ENCODE measurements at regions not wholly inside any gene's neighbourhood (a gene's known extent, or its start where the extent isn't known, plus 50 kb on each side); places are given as distances from the start of the nearest gene placed in this dataset.

DNA sequence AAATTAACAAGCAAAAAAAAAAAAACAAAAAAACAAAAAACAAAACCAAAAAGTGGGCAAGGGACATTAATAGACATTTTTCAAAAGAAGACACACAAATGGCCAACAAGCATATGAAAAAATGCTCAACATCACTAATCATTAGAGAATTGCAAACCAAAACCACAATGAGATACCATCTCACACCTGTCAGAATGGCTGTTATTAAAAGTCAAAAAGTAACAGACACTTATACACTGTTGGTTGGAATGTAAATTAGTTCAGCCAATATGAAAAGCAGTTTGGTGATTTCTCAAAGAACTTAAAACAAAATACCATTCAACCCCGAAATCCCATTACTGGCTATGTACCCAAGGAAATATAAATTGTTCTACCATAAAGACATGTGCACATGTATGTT is 222.4 kb upstream of the CD96 start:
- no peak overlapping the region for H3K27ac ChIP-seq
- H3K4me3 ChIP-seq, result no peak overlapping the region
- H3K27me3 ChIP-seq (replicated peaks), result no peaks in the 10 kb centered on the region
- no peaks in the 10 kb centered on the region for H3K36me3 ChIP-seq
- DNase-seq (ENCODE audit: low read depth in 1 of 2, low spot score in 2 of 2), result no peak
- no peaks in the 10 kb centered on the region for H3K4me1 ChIP-seq (replicated peaks)
- no peaks in the 10 kb centered on the region for H3K9me3 ChIP-seq (replicated peaks)

DNA sequence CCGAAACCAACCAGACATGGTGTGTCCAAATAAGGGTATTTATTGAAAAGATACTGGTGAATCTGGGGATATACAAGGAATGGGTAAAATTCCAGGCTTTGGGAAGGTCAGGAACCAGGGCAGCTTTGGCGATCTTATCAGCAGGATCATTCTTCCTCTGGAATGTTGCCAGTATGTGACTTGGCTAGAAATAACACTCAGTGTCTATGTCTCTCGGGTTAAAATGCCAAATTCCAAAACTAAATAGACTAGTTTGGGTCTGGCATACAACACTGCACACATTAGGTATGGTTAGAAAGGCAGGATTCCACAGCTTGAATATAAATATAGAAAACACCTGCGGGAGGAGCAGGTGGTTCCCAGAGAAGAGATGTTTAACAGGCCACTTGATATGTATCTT is 220.2 kb upstream of the CD96 start:
- no peaks in the 10 kb centered on the region for H3K9me3 ChIP-seq (replicated peaks)
- no peaks in the 10 kb centered on the region for H3K36me3 ChIP-seq
- no peak for DNase-seq (ENCODE audit: low read depth in 1 of 2, low spot score in 2 of 2)
- H3K4me3 ChIP-seq, result no peak overlapping the region
- H3K27ac ChIP-seq, result no peak overlapping the region
- no peaks in the 10 kb centered on the region for H3K27me3 ChIP-seq (replicated peaks)
- H3K4me1 ChIP-seq (replicated peaks), result no peaks in the 10 kb centered on the region

DNA sequence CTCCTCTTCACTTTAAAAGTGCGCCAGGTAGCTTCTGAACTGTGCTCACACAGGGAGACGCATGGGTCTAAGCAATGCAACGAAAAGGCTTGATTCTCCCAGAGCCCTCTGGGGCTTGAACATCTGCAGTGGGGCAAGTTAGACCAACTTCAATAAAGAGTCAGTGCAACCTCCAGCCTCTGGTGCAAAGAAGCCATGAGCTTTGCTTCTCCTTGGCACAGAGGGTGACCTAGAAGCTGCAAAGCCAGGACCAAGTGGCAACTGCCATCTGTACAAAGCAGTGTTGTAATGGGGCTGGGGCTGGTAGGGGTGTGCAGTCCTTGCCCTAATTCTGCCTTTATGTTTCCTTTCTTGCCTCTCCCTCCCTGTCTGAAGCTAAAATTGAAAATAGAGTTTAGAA is 219.0 kb upstream of the CD96 start:
- Histone ChIP-seq H3K4me3 (no peak overlapping the region), H3K4me1 (replicated peaks) (no peaks in the 10 kb centered on the region), H3K36me3 (no peaks in the 10 kb centered on the region), H3K9me3 (replicated peaks) (no peaks in the 10 kb centered on the region), H3K27me3 (replicated peaks) (no peaks in the 10 kb centered on the region), H3K27ac (no peak overlapping the region)
- DNase-seq (ENCODE audit: low read depth in 1 of 2, low spot score in 2 of 2), result no peak

DNA sequence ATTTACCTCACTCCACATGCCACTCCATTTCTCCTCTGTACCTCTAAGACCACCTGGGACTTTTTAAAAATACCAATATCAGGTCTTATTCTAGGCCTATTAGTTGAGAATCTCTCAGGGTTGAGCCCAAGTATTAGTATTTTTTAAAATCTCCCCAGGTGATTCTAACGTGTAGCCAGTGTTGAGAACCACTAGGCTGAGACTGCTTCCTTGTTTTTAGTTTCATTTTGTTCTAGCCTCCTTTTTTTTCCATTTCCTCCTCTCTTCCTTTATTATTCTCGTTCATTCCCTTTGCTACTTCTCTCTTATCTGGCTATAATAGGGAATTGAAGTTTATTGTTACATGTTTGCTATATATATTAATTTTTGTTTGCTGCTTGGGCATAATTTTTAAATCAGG is 217.8 kb upstream of the CD96 start:
- no peaks in the 10 kb centered on the region for H3K36me3 ChIP-seq
- H3K27me3 ChIP-seq (replicated peaks), result no peaks in the 10 kb centered on the region
- no peaks in the 10 kb centered on the region for H3K9me3 ChIP-seq (replicated peaks)
- DNase-seq (ENCODE audit: low read depth in 1 of 2, low spot score in 2 of 2), result no peak
- no peak overlapping the region for H3K27ac ChIP-seq
- H3K4me3 ChIP-seq, result no peak overlapping the region
- no peaks in the 10 kb centered on the region for H3K4me1 ChIP-seq (replicated peaks)

DNA sequence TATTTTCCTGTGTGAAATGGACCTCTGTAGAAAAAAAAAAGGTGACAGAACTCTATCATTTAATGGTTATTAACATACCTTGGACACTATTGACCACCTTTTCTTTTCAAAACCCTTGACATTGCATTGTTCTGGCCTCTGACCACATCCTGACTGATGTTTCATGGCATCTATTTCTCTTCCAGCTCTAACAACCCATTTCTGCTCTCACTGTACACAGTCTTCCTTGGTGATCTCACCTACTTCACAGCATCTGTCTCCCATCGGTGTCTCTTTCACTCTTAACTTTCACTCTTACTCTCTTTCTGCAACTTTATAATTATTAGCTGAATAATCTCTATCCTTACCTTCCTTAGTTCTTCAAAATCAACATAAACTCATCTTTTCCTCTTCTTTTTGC is 217.4 kb upstream of the CD96 start:
- Histone ChIP-seq H3K9me3 (replicated peaks) (no peaks in the 10 kb centered on the region), H3K27me3 (replicated peaks) (no peaks in the 10 kb centered on the region), H3K27ac (no peak overlapping the region), H3K36me3 (no peaks in the 10 kb centered on the region), H3K4me3 (no peak overlapping the region), H3K4me1 (replicated peaks) (no peaks in the 10 kb centered on the region)
- DNase-seq (ENCODE audit: low read depth in 1 of 2, low spot score in 2 of 2), result no peak

DNA sequence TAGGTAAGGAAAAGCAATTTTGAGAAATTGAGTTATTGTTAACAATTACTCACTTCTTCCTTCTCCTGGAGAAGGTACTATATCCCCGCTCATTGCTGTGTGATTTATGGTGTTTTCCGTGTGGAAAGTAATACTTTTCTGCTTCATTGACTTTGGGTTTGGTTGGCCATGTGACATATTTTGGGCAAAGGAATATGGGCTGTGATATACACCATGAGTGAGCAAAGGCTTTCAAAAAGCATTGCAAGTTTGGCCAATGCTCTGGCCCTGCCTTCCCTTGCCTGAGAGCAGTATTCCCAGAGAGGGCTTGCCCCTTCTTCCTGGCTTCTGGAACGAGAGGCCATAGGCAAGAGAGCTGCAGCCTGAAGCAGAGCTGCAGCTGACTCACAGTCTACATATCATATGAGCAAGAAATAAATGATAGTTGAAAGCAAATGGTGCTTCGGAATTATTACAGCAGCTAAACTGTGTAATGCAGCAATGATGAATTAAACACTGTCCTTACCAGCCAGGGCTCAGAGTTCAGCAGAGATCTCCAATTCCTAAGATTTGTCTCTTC is 216.8 kb upstream of the CD96 start:
- DNase-seq (ENCODE audit: low read depth in 1 of 2, low spot score in 2 of 2), result no peak
- H3K27ac ChIP-seq, result no peak overlapping the region

DNA sequence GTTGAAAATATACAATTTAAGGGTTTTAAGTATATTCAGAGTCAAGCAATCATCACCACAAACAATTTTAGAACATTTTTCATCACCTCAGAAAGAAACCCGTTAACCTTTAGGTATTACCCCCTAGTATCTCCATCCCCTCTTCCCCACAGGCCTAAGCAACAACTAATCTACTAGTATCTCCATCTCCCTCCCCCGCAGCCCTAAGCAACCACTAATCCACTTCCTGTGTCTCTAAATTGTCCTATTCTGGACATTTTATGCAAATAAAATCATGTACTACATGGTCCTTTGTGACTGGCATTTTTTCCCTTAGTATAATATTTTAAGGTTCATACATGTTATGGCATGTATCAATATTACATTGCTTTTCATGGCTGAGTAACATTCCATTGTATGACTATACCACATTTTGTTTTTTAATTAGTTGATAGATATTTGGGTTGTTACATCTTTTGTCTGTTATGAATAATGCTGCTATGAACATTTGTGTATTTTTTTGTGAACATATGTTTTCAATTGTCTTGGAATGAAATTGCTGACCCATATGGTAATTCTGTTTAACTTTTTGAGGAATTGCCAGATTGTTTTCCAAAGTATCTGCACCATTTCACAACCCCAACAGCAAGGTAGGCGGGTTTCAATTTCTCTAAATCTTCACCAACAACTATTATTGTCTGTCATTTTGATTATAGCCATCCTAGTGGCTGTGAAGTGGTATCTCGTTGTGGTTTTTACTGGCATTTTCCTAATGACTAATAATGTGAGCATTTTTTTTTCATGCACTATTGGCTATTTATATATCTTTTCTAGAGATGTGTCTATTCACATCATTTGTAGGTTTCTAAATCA is 215.6 kb upstream of the CD96 start:
- no peaks in the 10 kb centered on the region for H3K27me3 ChIP-seq (replicated peaks)
- no peaks in the 10 kb centered on the region for H3K4me1 ChIP-seq (replicated peaks)
- DNase-seq (ENCODE audit: low read depth in 1 of 2, low spot score in 2 of 2), result no peak
- H3K9me3 ChIP-seq (replicated peaks), result no peaks in the 10 kb centered on the region
- H3K4me3 ChIP-seq, result no peak overlapping the region
- H3K27ac ChIP-seq, result no peak overlapping the region
- no peaks in the 10 kb centered on the region for H3K36me3 ChIP-seq

More for the DNA sequence above, 216.8 kb upstream of the CD96 start:
- H3K27me3 ChIP-seq (replicated peaks), result no peaks in the 10 kb centered on the region
- no peak overlapping the region for H3K4me3 ChIP-seq
- H3K36me3 ChIP-seq, result no peaks in the 10 kb centered on the region
- H3K4me1 ChIP-seq (replicated peaks), result no peaks in the 10 kb centered on the region
- H3K9me3 ChIP-seq (replicated peaks), result no peaks in the 10 kb centered on the region

DNA sequence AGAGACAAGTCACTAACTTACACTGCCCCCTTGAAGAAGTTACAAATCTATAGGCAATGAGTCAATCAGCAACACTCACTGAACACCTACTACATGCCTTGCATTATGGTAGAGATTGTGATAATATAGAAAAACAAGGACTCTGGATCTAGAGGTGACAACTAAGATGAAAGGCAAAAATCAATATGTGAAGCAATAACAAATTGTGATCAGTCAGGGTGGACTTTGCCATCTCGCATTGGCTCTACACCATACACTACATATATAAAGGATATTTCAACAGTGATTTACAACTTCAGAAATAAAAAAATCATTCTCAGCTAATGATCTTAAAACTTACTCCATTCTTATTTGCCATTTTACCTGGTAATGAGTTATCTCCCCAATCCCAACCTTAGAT is 210.7 kb upstream of the CD96 start:
- no peaks in the 10 kb centered on the region for H3K36me3 ChIP-seq
- no peaks in the 10 kb centered on the region for H3K27me3 ChIP-seq (replicated peaks)
- H3K4me1 ChIP-seq (replicated peaks), result no peaks in the 10 kb centered on the region
- H3K9me3 ChIP-seq (replicated peaks), result no peaks in the 10 kb centered on the region
- no peak overlapping the region for H3K4me3 ChIP-seq
- no peak for DNase-seq (ENCODE audit: low read depth in 1 of 2, low spot score in 2 of 2)
- no peak overlapping the region for H3K27ac ChIP-seq

DNA sequence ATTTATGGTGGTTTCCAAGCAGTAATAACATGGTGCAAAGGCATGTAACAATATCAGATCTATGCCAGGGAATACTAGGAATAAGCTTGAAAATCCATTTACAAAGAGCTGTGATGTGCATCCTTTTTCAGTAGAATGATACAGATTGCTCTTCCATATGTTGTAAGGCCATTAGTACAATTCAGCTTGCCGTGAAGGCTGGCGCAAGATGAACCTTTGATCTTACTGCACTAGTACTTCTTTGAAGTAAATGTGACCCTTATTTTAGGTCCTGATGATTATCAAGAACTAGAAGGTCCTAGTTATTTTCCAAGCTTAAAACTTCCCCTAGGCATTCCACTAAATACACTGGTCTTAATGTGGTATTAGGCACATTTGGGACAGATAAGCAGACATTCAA is 210.1 kb upstream of the CD96 start:
- no peaks in the 10 kb centered on the region for H3K27me3 ChIP-seq (replicated peaks)
- H3K4me1 ChIP-seq (replicated peaks), result no peaks in the 10 kb centered on the region
- DNase-seq (ENCODE audit: low read depth in 1 of 2, low spot score in 2 of 2), result no peak
- H3K4me3 ChIP-seq, result no peak overlapping the region
- no peaks in the 10 kb centered on the region for H3K9me3 ChIP-seq (replicated peaks)
- no peak overlapping the region for H3K27ac ChIP-seq
- no peaks in the 10 kb centered on the region for H3K36me3 ChIP-seq

DNA sequence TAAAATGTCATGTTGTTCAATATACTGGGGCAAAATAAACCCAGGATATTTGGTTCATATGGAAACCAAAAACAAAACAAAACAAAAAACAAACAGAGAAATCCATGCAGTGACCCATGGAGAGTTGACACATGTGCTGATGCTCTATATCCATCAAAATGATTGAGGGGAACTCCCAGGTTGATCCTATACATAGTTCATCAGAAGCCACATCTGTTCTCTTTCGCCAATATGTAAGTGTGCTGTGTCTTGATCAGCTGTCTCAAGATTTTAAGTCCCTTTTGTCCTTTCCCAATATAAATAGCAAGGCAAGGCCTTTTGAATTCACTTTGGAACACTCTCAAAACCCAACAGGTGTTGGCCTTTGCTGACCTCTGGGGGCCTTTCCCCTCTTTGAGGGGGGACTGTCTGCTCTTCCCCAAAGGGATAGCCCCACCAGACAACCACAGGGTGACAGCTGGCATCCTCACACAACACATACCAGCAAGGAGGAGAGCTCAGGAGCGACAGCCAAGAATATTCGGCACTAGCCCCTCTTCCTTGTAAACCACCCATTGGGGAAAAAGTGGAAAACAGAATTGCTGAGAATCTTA is 209.4 kb upstream of the CD96 start:
- Histone ChIP-seq H3K4me1 (replicated peaks) (no peaks in the 10 kb centered on the region), H3K9me3 (replicated peaks) (no peaks in the 10 kb centered on the region), H3K27me3 (replicated peaks) (no peaks in the 10 kb centered on the region), H3K27ac (no peak overlapping the region), H3K36me3 (no peaks in the 10 kb centered on the region), H3K4me3 (no peak overlapping the region)
- DNase-seq (ENCODE audit: low read depth in 1 of 2, low spot score in 2 of 2), result no peak

DNA sequence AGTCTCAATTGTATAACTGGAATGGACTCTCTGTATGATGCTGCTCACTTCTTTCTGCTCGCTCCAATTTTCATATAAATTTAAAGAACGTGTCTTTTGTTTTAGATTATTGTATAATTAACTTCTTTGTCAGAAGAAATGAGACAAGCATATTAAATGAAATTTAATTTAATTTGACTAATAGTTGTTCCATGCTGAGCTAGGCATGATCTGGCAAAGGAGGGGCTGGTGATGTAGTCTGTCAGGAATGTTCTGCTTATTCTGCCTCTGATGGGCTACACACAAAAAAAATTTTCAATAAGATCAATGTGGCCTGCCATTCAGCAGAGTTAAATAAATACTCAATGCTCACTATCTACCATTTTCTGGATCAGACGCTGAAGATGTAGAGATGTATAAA is 208.4 kb upstream of the CD96 start:
- no peak overlapping the region for H3K27ac ChIP-seq

DNA sequence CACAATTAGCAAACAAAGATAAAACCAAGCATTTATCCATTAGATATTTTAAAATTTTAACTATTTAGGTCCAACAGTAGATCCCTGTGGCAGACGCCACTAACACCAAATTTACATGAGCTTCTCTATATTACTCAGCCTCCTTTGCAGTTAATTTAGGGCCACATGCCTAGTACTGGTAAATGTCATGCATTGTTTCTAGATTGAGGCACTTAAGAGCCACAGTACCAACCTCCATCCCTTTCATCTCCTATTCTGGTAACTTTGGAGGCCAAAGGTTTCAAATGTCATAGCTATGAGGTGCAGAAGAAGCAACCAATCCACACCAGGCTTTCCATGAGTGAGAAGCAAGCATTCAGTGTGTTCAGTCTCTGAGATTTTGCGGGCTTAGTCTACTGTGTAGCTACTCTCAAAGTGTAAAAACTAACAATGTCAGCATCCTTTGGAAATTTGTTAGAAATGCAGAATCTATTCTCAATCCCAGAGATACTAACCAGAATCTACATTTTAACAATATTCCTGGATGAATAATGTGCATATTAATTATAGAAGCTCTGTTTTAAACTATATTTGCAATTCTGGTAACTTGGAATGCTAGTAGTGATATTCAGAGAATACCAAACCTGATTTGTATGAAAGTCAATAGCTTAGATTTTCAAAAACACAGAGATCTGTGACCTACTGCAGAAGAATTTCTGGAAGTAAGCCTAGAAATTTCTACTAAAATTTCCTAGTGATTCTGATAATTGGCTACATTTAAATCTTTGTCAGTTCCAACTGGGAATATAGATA is 206.3 kb upstream of the CD96 start:
- Histone ChIP-seq H3K9me3 (replicated peaks) (no peaks in the 10 kb centered on the region), H3K4me1 (replicated peaks) (no peaks in the 10 kb centered on the region), H3K4me3 (no peak overlapping the region), H3K27ac (no peak overlapping the region), H3K36me3 (no peaks in the 10 kb centered on the region), H3K27me3 (replicated peaks) (no peaks in the 10 kb centered on the region)
- DNase-seq (ENCODE audit: low read depth in 1 of 2, low spot score in 2 of 2), result no peak

More for the DNA sequence above, 208.4 kb upstream of the CD96 start:
- Histone ChIP-seq H3K4me1 (replicated peaks) (no peaks in the 10 kb centered on the region), H3K9me3 (replicated peaks) (no peaks in the 10 kb centered on the region), H3K27me3 (replicated peaks) (no peaks in the 10 kb centered on the region), H3K36me3 (no peaks in the 10 kb centered on the region), H3K4me3 (no peak overlapping the region)
- no peak for DNase-seq (ENCODE audit: low read depth in 1 of 2, low spot score in 2 of 2)

DNA sequence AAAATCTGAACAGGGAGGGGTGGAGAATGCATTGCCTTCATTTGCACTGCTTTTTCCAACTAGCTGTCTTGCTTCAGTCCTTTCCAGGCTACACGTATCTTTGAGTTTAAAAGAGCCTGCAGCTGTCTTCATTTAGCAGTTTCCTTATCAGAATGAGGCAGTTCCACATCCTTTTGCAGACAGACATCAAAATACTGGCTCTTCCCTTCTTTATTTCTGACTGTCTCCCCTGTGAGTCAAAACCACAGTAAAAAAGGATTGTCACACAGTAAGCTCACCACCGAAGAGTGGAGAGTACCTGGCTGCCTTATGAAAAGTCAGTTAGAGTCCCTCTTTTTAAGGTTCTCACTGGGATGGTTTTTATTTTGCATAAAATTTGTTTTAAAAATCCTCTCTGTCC is 205.5 kb upstream of the CD96 start:
- DNase-seq (ENCODE audit: low read depth in 1 of 2, low spot score in 2 of 2), result no peak

More for the DNA sequence above, 205.5 kb upstream of the CD96 start:
- Histone ChIP-seq H3K27me3 (replicated peaks) (no peaks in the 10 kb centered on the region), H3K4me3 (no peak overlapping the region), H3K4me1 (replicated peaks) (no peaks in the 10 kb centered on the region), H3K36me3 (no peaks in the 10 kb centered on the region), H3K27ac (no peak overlapping the region), H3K9me3 (replicated peaks) (no peaks in the 10 kb centered on the region)

Measured in SJSA1 (cell line).